G401.6 (cell line): ENCODE measurements at regions not wholly inside any gene's neighbourhood (a gene's known extent, or its start where the extent isn't known, plus 50 kb on each side); places are given as distances from the start of the nearest gene placed in this dataset.
"Not testable (repeated sequence)": the region's sequence is repeated elsewhere in the genome, so short reads cannot be mapped to it uniquely, and the experiment has no call there.

Experiments used
- FAIRE-seq: peaks from 2 replicates; lab custom pipeline; 2012; peaks lifted over from hg19 to GRCh38; lab: Jason Lieb, UNC

- no peak for FAIRE-seq
Measured at GRCh38 chr15:79606831-79607355, 174.8 kb downstream of the MINAR1 start.

DNA sequence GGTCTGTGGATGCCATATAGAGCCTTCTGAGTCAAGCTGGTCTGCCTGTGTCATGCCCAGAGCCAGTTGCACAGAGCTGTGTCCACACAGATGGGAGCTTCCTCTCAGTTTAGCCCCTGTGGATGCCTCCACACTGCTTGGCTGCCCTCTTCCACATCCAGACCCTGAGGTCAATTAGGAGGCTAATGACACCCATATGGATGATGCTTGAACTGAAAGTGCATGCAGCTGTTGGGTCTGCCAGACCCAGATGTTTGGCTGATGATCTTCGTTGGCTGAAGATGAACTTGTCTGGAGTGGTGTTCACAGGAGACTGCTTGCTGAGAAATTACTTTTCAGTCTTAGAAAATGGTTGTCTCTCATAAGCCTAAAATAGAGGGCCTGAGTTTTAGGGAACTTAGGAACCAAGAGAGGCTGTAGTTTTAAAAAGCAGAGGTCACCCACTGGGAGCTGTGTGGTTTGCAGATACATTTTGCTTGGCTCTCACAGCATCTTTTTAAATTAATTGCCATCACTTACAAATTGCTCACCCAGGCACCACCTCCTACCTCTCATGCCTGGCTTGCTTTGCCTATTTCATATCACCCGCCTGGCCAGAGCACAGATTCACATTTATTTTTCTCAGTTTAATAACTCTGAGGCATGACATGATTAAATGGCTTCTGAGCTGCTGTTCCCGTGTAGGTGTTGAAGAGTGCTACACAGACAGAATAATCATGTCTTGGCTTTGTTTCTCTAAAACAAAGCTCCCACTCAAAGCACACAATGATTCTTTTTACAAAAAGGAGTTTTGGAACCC lies 176.1 kb downstream of the MINAR1 start:
- FAIRE-seq, result no peak

DNA sequence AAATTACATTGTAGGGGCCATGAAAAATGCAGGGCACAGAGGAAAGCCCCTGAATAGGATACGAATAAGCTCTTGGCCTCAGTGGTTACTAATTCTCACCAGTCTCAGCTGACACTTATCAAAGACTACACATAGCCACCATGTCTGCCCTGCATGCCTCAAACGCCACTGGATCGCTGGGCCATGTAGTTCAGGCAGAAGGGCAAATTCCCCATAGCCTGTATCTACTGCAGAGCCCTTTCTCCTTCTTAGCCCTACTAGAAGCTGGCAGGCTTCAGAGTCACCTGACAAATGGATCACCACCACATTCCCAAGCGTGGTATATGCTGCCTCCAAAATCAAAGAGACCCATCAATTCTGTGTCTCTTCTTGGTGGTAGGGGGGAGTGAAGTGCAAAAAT lies 177.4 kb downstream of the MINAR1 start:
- no peak for FAIRE-seq

GRCh38 chr15:79610021-79610420 lies 177.9 kb downstream of the MINAR1 start:
- FAIRE-seq, result no peak

DNA sequence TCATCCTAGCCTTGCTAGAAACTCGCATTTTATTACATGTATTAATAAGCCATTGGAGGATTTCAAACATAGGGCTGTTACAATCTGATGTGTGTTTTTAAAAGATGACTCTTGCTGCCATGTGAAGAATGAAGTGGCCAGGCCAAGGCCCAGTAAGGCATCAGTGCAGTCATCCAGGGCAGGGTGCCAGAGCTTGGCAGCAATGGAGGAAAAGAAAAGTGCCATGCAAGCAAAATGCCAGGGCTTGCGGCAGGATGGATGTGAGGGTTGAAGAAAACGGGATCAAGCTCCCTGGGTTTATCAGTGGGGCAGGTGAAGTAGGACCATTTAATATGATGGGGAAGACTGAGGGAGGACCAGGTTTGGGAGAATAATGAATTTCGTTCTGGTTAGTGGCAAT lies 183.6 kb downstream of the MINAR1 start:
- no peak for FAIRE-seq

DNA sequence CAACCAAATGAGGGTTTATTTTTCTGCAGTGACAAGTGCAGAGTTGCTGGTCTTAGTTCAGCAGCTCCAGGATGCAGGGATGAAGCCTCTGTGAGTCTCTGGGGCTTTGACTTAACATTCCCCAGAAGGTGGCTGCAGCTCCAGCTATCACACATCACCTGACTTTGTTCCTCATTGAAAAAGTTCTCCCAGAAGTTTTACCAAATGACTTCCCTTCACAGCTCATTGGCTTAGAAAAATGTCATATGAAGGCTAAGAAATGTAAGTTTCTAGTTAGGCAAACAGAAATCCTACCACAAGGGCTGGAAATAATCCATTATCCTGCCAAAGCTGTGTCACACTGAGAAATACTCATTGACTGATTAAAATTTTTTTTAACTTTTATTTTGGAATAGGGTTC lies 184.9 kb downstream of the MINAR1 start:
- no peak for FAIRE-seq

DNA sequence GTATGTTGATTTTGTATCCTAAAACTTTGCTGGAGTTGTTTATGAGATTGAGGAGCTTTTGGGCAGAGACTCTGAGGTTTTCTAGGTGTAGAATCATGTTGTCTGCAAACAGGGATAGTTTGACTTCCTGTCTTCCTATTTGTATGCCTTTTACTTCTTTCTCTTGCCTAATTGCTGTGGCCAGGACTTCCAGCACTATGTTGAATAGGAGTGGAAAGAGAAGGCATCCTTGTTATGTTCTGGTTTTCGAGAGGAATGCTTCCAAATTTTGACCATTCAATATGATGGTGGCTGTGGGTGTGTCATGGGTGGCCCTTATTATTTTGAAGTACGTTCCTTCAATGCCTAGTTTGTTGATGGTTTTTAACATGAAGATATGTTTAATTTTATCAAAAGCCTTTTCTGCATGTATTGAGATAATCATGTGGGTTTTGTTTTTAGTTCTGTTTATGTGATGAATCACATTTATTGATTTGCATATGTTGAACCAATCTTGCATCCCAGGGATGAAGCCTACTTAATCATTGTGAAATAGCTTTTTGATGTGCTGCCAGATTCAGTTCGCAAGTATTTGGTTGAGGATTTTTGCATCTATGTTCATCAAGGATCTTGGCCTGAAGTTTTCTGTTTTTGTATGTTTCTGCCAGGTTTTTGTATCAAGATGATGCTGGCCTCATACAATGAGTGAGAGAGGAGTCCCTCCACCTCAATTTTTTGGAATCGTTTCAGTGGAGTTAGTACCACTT lies 188.1 kb downstream of the MINAR1 start:
- FAIRE-seq, result no peak

DNA sequence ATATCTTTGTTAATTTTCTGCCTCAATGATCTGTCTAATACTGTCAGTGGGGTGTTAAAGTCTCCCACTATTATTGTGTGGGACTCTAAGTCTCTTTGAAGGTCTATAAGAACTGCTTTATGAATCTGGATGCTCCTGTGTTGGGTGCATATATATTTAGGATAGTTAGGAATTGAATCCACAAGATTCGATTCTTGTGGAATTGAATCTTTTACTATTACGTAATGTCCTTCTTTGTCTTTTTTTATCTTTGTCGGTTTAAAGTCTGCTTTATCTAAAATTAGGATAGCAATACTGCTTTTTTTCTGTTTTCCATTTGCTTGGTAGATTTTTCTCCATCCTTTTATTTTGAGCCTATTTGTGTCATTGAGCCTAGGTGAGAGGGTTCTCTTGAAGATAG lies 189.7 kb downstream of the MINAR1 start:
- not testable (repeated sequence) for FAIRE-seq

- no peak for FAIRE-seq
Measured at GRCh38 chr15:79623488-79623887, 191.4 kb downstream of the MINAR1 start.

GRCh38 chr15:79629687-79630086 lies 197.6 kb downstream of the MINAR1 start:
- no peak for FAIRE-seq

- no peak for FAIRE-seq
Measured at GRCh38 chr15:79632457-79632856, 200.3 kb downstream of the MINAR1 start.

DNA sequence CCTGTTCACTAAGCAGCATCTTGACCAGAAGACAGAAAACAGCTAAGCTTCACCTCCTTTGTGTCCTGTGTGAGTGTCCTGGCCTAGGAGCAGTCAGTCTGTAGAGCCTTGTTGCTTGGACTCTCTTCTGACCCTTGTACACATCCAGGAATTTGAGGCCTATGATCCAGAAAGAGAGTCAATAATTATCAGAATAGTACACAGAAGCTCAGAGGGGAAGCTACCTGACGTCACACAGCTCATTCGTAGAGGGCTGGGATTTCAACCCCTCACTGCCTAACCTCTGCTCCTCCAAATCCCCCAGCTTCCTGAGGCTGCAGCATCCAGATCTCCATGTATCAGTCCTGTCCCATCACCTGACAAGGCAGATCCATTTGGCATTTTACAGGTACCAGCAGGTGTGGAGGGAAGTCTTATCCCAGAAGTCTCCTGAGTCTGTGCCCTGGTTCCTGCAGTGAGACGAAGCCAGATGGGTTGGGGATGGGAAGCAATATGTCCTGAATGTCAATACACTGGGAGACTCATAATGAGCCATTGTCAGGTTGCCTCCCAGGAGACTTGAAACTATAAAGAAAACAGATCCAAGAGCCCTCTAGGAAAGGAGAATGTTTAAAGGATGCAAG lies 203.1 kb downstream of the MINAR1 start:
- FAIRE-seq, result no peak

DNA sequence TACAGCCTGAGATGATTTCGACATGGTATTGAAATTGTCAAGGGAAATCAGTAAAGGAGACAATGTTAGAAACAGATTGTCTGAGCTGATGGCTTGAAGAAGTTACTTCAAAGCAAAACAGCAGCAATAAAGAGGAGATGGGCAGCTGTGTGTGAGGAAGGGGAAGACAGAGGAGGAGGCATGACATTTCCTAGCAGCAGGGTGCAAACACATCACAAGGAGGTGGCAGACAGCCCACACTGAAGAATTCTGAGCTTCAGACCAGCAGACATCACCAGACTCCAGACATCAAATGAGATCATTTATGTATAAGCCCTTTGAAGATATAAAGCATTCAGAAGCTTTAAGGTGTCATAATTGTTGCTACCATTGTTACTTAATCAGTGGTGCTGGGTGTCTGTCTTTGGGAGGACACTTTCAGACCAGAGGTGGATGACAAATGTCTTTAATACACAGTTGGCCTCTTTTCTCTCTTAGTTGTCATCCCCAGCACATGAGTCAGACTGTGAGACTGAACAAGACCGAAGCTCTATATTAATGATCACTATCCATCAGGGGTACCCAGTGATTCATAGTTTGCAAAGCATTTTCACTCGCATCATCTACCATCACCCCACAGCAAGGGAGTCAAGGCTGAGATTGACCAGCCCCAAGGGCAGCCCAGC lies 203.9 kb downstream of the MINAR1 start:
- FAIRE-seq, result no peak

DNA sequence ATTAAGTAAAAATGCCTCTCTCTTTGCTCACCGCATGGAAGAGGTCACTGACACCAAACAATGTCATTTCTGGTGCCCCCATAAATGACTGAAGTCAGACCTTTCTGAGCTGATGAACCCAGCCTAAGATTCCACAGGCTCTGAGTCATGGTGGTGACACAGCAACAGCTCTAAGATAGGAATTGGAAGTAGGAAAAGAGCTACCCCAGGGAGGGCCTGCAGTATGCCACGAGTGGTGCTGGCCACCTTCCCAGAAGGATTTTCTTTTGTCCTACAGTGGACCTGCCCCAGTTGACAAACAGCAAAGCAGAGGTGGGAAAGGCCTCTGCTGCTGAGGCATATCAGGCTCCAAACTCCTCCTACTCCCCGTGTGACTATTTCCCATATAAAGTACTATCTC lies 208.1 kb downstream of the MINAR1 start:
- no peak for FAIRE-seq

- FAIRE-seq, result no peak
Measured at GRCh38 chr15:79641841-79642240, 209.7 kb downstream of the MINAR1 start.

- no peak for FAIRE-seq
Measured at GRCh38 chr15:79643393-79643792, 211.3 kb downstream of the MINAR1 start.

GRCh38 chr15:79644091-79644490 lies 212.0 kb downstream of the MINAR1 start:
- FAIRE-seq, result no peak

DNA sequence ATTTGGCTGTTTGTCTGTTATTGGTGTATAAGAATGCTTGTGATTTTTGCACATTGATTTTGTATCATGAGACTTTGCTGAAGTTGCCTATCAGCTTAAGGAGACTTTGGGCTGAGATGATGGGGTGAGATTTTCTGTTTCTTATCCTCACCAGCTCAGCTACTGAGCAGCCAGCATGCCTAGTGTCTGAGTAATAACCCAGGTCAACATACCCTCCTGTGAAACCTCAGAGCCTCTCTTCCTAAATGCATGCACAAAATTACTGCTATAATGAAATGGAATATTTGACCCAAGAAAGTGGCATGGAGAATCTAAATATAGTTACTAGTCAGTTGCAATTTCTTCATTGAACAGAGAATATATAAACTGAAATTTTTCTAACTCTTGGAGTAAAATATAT lies 220.8 kb downstream of the MINAR1 start:
- FAIRE-seq, result not testable (repeated sequence)

DNA sequence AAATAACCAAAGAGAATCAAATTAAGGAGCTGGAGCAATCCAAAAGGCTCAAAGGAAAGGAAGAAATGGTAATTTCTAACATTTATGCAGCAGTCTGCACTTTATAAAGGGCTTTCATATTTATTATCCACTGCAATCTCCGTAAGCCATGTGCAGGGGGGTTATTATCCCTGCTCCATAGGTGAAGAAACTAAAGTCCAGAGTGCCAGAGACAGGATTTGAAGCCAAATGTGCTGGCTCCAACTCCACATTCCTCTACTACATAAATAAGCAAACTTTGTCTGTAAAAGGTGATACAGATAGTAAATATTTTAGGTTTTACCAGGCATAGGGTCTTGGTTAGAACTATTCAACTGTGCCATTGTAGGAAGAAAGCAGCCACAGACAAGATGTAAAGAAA lies 221.4 kb downstream of the MINAR1 start:
- FAIRE-seq, result no peak

GRCh38 chr15:79656151-79657000 lies 224.2 kb downstream of the MINAR1 start:
- FAIRE-seq, result no peak

GRCh38 chr15:79657722-79658121 lies 225.6 kb downstream of the MINAR1 start:
- no peak for FAIRE-seq

DNA sequence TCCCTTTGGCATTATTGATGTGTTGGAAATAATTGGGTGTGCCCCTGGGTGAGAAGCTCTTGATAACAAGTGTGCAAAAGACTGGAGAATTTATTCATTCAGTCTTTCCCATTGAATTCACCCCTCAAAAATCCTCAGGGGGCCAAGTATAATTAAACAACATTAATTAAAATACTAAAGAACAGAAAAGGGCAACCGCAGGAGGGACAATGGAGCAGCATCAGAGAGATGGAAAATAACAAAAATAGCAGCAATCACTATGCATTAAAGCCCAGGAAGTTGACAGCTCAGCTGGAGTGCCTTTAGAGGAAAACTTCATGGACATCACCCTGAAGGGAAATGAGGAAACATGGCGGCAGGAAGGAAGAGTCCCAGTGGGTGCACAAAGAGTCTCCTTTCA lies 227.6 kb downstream of the MINAR1 start:
- no peak for FAIRE-seq
